Ascending aorta (tissue), 2 donors: ENCODE measurements at regions not wholly inside any gene's neighbourhood (a gene's known extent, or its start where the extent isn't known, plus 50 kb on each side); places are given as distances from the start of the nearest gene placed in this dataset.

Experiments used
- DNase-seq, 2 donors: peaks; one replicate each; pipeline ENCODE4 v3.0.0-alpha.2; 2019; ENCODE audit warnings: low spot score in 2 of 2
- H3K27ac ChIP-seq, 2 donors: fragments of 200-600 bp; sonication (generic); one replicate each; pipeline ENCODE4 v1.5.1; 2016 to 2017; ENCODE audit warnings: mild to moderate bottlenecking in 1 of 2
- H3K27me3 ChIP-seq: fragments of 200-600 bp; sonication (generic); one replicate; pipeline ENCODE4 v1.5.1; 2017
- H3K36me3 ChIP-seq, 2 donors: fragments of 200-600 bp; sonication (generic); one replicate each; pipeline ENCODE4 v1.5.1; 2016
- H3K4me1 ChIP-seq, 2 donors: fragments of 200-600 bp; sonication (generic); one replicate each; pipeline ENCODE4 v1.5.1; 2016 to 2017; ENCODE audit warnings: mild to moderate bottlenecking in 1 of 2
- H3K4me3 ChIP-seq, 2 donors: fragments of 200-600 bp; sonication (generic); one replicate each; pipeline ENCODE4 v1.5.1; 2016 to 2017; ENCODE audit warnings: mild to moderate bottlenecking in 1 of 2
- H3K9me3 ChIP-seq, 2 donors: fragments of 200-600 bp; sonication (generic); one replicate each; pipeline ENCODE4 v1.5.1; 2016
- CTCF ChIP-seq, 3 experiments: fragments of 200-600 bp in 2 of 3; fragments of 450-650 bp in 1 of 3; sonication (generic) in 2 of 3; IDR thresholded peaks; one replicate each; pipeline ENCODE4 v1.5.1; 2016 to 2019; ENCODE audit warnings: antibody characterized with exemption in 3 of 3, mild to moderate bottlenecking in 1 of 3, moderate library complexity in 1 of 3
- intact Hi-C: fragments of 100-400 bp; cut with DNase I; formaldehyde crosslinking; loops from one replicate; pipeline ENCODE4 v1.15.1; 2023

- Histone ChIP-seq H3K4me3 (no peak overlapping the region), H3K9me3 (no peaks in the 10 kb centered on the region), H3K36me3 (no peaks in the 10 kb centered on the region), H3K27ac (no peak overlapping the region), H3K27me3 (no peaks in the 10 kb centered on the region), H3K4me1 (no peaks in the 10 kb centered on the region)
- no peak for TF ChIP-seq CTCF (IDR thresholded peaks at IDR 0.05)
- intact Hi-C loops: no loop called here
- no peak for DNase-seq
These were observed 448.8 kb upstream of the CITED2 start for GRCh38 chr6:139823099-139823807.

- no peaks in the 10 kb centered on the region for H3K9me3 ChIP-seq
- H3K4me1 ChIP-seq: no peaks in the 10 kb centered on the region
- DNase-seq: no peak
- H3K27ac ChIP-seq: no peak overlapping the region
- H3K36me3 ChIP-seq: no peaks in the 10 kb centered on the region
- H3K4me3 ChIP-seq: no peak overlapping the region
- intact Hi-C loops: no loop called here
- TF ChIP-seq CTCF (IDR thresholded peaks at IDR 0.05): no peak
- no peaks in the 10 kb centered on the region for H3K27me3 ChIP-seq
These were observed 447.3 kb upstream of the CITED2 start for GRCh38 chr6:139821676-139822223.

- Histone ChIP-seq H3K4me3 (no peak overlapping the region), H3K27ac (no peak overlapping the region), H3K9me3 (no peaks in the 10 kb centered on the region), H3K4me1 (no peaks in the 10 kb centered on the region), H3K27me3 (no peaks in the 10 kb centered on the region), H3K36me3 (no peaks in the 10 kb centered on the region)
- intact Hi-C loops: no loop called here
- no peak for DNase-seq
- TF ChIP-seq CTCF (IDR thresholded peaks at IDR 0.05): no peak
These were observed 445.8 kb upstream of the CITED2 start for GRCh38 chr6:139820210-139820609.

- Histone ChIP-seq H3K27ac (no peak overlapping the region), H3K4me3 (no peak overlapping the region), H3K4me1 (no peaks in the 10 kb centered on the region), H3K27me3 (no peaks in the 10 kb centered on the region), H3K36me3 (no peaks in the 10 kb centered on the region), H3K9me3 (no peaks in the 10 kb centered on the region)
- intact Hi-C loops: no loop called here
- TF ChIP-seq CTCF (IDR thresholded peaks at IDR 0.05): no peak
- no peak for DNase-seq
These were observed 445.3 kb upstream of the CITED2 start for GRCh38 chr6:139819776-139820175.

GRCh38 chr6:139812939-139813338, 438.5 kb upstream of the CITED2 start:
- no peak for TF ChIP-seq CTCF (IDR thresholded peaks at IDR 0.05)
- intact Hi-C loops: no loop called here
- Histone ChIP-seq H3K4me1 (no peaks in the 10 kb centered on the region), H3K36me3 (no peaks in the 10 kb centered on the region), H3K27me3 (no peaks in the 10 kb centered on the region), H3K4me3 (no peak overlapping the region), H3K27ac (no peak overlapping the region), H3K9me3 (no peaks in the 10 kb centered on the region)
- DNase-seq: no peak
